GM23338 (cell line): ENCODE measurements at regions not wholly inside any gene's neighbourhood (a gene's known extent, or its start where the extent isn't known, plus 50 kb on each side); places are given as distances from the start of the nearest gene placed in this dataset.

Experiments used
- ATAC-seq: fragments of 200-7000 bp; cut with Tn5 transposase; 3 replicates; pipeline ENCODE4 v1.9.1; 2020
- DNase-seq: peaks from one replicate; pipeline ENCODE4 v3.0.0-alpha.2; 2015; ENCODE audit warnings: low spot score
- H2AFZ ChIP-seq: fragments of 200-600 bp; sonication (generic); 2 replicates; pipeline ENCODE4 v1.8.0; 2016; ENCODE audit warnings: antibody characterized with exemption, mild to moderate bottlenecking, moderate library complexity
- H3F3A ChIP-seq: fragments of 200-600 bp; sonication (generic); replicated peaks from 2 replicates; pipeline ENCODE4 v1.8.0; 2017; ENCODE audit warnings: antibody characterized with exemption, mixed run types, low read depth
- H3K27ac ChIP-seq: fragments of 200-600 bp; sonication (generic); 2 replicates; pipeline ENCODE4 v1.6.1; 2016; ENCODE audit warnings: low read depth
- H3K27me3 ChIP-seq: fragments of 200-600 bp; sonication (generic); 2 replicates; pipeline ENCODE4 v1.8.0; 2016; ENCODE audit warnings: mild to moderate bottlenecking, mixed run types, moderate library complexity; ENCODE audit not compliant: insufficient read depth
- H3K36me3 ChIP-seq: fragments of 200-600 bp; sonication (generic); 2 replicates; pipeline ENCODE4 v1.8.0; 2016; ENCODE audit warnings: mild to moderate bottlenecking; ENCODE audit not compliant: insufficient read depth
- H3K4me1 ChIP-seq: fragments of 200-600 bp; sonication (generic); 2 replicates; pipeline ENCODE4 v1.8.0; 2016; ENCODE audit warnings: mild to moderate bottlenecking, moderate library complexity; ENCODE audit not compliant: insufficient read depth
- H3K4me2 ChIP-seq: fragments of 200-600 bp; sonication (generic); 2 replicates; pipeline ENCODE4 v1.7.1; 2017; ENCODE audit warnings: mixed run types
- H3K4me3 ChIP-seq: fragments of 200-600 bp; sonication (generic); 2 replicates; pipeline ENCODE4 v1.6.1; 2016; ENCODE audit warnings: mixed run types
- H3K79me2 ChIP-seq: fragments of 200-600 bp; sonication (generic); replicated peaks from 2 replicates; pipeline ENCODE4 v1.8.0; 2017; ENCODE audit warnings: mild to moderate bottlenecking; ENCODE audit not compliant: insufficient read depth
- H3K9me2 ChIP-seq: fragments of 200-600 bp; sonication (generic); 2 replicates; pipeline ENCODE4 v1.8.0; 2017; ENCODE audit not compliant: insufficient read depth
- H4K20me1 ChIP-seq: fragments of 200-600 bp; sonication (generic); replicated peaks from 2 replicates; pipeline ENCODE4 v1.8.0; 2017; ENCODE audit warnings: mild to moderate bottlenecking; ENCODE audit not compliant: insufficient read depth
- H3K27ac Mint-ChIP-seq: 2 replicates; pipeline ENCODE4 v1.8.0; 2020; ENCODE audit warnings: inconsistent platforms, mild to moderate bottlenecking, moderate library complexity, mixed read lengths
- H3K27me3 Mint-ChIP-seq: 3 replicates; pipeline ENCODE4 v1.8.0; 2022; ENCODE audit warnings: low read depth, mild to moderate bottlenecking, moderate library complexity, mixed read lengths, inconsistent platforms; ENCODE audit not compliant: insufficient read depth, poor library complexity
- H3K36me3 Mint-ChIP-seq: 3 replicates; pipeline ENCODE4 v1.8.0; 2021; ENCODE audit warnings: low read depth, mild to moderate bottlenecking, inconsistent platforms, moderate library complexity, mixed read lengths
- H3K4me1 Mint-ChIP-seq: 3 replicates; pipeline ENCODE4 v1.8.0; 2020; ENCODE audit warnings: mild to moderate bottlenecking, inconsistent platforms, mixed read lengths
- H3K4me3 Mint-ChIP-seq: 3 replicates; pipeline ENCODE4 v1.8.0; 2021; ENCODE audit warnings: moderate library complexity, mild to moderate bottlenecking, inconsistent platforms, mixed read lengths
- H3K9me3 Mint-ChIP-seq: 3 replicates; pipeline ENCODE4 v1.8.0; 2020; ENCODE audit warnings: moderate library complexity, mild to moderate bottlenecking, inconsistent platforms, mixed read lengths
- JUNB ChIP-seq: IDR thresholded peaks from one replicate; pipeline ENCODE4 v1.6.1; 2016; ENCODE audit warnings: antibody characterized with exemption; ENCODE audit not compliant: unreplicated experiment
- NANOG ChIP-seq: IDR thresholded peaks from 2 replicates; pipeline ENCODE4 v1.6.1; 2016; ENCODE audit warnings: antibody characterized with exemption, borderline replicate concordance
- POLR2AphosphoS5 ChIP-seq: IDR thresholded peaks from 2 replicates; pipeline ENCODE4 v1.6.1; 2016; ENCODE audit warnings: antibody characterized with exemption, low read depth
- ZNF331 ChIP-seq: fragments of 250-450 bp; sonication (Bioruptor Pico); IDR thresholded peaks from 2 replicates; pipeline ENCODE4 v1.5.0; 2020; ENCODE audit warnings: low read depth, mild to moderate bottlenecking, moderate library complexity
- TF ChIP-seq, protein P1 (sequence below): fragments of 250-450 bp; sonication (Bioruptor Pico); IDR thresholded peaks from 2 replicates; pipeline ENCODE4 v1.5.0; 2020; ENCODE audit warnings: mild to moderate bottlenecking, moderate library complexity
- TF ChIP-seq, protein P2 (sequence below), 2 experiments: fragments of 200-600 bp in 1 of 2; sonication (generic) in 1 of 2; conservative IDR thresholded peaks; 2 replicates each; pipeline versions ENCODE4 v1.5.1 to v1.6.1; 2016 to 2017; ENCODE audit warnings: antibody characterized with exemption in 2 of 2, low read depth in 2 of 2, mild to moderate bottlenecking in 2 of 2, moderate library complexity in 1 of 2
- TF ChIP-seq, protein P3 (sequence below): IDR thresholded peaks from 2 replicates; pipeline ENCODE4 v1.6.1; 2016; ENCODE audit warnings: antibody characterized with exemption

DNA sequence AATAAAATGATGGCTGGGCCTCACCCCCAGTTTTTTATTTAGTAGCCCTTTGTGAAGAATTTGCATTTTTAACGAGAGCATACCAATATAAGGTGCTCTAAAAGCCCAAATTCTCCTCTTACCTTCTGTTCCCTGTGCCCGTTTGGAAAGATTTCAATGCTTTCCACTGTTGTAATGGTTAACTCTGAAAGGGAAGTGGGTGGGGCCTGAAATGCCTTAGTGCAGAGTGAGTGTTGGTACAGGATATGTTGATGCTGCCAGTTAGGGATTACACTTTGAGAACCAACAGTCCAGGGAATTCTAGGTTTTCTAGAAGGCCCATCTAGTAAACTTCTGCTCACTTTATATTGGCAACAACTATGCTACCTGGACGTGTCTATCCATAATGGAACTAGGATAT is 562.7 kb upstream of the NRSN1 start (continued):
- TF ChIP-seq, protein P1, sequence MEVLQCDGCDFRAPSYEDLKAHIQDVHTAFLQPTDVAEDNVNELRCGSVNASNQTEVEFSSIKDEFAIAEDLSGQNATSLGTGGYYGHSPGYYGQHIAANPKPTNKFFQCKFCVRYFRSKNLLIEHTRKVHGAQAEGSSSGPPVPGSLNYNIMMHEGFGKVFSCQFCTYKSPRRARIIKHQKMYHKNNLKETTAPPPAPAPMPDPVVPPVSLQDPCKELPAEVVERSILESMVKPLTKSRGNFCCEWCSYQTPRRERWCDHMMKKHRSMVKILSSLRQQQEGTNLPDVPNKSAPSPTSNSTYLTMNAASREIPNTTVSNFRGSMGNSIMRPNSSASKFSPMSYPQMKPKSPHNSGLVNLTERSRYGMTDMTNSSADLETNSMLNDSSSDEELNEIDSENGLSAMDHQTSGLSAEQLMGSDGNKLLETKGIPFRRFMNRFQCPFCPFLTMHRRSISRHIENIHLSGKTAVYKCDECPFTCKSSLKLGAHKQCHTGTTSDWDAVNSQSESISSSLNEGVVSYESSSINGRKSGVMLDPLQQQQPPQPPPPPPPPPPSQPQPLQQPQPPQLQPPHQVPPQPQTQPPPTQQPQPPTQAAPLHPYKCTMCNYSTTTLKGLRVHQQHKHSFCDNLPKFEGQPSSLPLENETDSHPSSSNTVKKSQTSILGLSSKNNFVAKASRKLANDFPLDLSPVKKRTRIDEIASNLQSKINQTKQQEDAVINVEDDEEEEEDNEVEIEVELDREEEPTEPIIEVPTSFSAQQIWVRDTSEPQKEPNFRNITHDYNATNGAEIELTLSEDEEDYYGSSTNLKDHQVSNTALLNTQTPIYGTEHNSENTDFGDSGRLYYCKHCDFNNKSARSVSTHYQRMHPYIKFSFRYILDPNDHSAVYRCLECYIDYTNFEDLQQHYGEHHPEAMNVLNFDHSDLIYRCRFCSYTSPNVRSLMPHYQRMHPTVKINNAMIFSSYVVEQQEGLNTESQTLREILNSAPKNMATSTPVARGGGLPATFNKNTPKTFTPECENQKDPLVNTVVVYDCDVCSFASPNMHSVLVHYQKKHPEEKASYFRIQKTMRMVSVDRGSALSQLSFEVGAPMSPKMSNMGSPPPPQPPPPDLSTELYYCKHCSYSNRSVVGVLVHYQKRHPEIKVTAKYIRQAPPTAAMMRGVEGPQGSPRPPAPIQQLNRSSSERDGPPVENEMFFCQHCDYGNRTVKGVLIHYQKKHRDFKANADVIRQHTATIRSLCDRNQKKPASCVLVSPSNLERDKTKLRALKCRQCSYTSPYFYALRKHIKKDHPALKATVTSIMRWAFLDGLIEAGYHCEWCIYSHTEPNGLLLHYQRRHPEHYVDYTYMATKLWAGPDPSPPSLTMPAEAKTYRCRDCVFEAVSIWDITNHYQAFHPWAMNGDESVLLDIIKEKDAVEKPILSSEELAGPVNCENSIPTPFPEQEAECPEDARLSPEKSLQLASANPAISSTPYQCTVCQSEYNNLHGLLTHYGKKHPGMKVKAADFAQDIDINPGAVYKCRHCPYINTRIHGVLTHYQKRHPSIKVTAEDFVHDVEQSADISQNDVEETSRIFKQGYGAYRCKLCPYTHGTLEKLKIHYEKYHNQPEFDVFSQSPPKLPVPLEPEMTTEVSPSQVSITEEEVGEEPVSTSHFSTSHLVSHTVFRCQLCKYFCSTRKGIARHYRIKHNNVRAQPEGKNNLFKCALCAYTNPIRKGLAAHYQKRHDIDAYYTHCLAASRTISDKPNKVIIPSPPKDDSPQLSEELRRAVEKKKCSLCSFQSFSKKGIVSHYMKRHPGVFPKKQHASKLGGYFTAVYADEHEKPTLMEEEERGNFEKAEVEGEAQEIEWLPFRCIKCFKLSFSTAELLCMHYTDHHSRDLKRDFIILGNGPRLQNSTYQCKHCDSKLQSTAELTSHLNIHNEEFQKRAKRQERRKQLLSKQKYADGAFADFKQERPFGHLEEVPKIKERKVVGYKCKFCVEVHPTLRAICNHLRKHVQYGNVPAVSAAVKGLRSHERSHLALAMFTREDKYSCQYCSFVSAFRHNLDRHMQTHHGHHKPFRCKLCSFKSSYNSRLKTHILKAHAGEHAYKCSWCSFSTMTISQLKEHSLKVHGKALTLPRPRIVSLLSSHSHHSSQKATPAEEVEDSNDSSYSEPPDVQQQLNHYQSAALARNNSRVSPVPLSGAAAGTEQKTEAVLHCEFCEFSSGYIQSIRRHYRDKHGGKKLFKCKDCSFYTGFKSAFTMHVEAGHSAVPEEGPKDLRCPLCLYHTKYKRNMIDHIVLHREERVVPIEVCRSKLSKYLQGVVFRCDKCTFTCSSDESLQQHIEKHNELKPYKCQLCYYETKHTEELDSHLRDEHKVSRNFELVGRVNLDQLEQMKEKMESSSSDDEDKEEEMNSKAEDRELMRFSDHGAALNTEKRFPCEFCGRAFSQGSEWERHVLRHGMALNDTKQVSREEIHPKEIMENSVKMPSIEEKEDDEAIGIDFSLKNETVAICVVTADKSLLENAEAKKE (CRISPR knock-in tag), result no peak

DNA sequence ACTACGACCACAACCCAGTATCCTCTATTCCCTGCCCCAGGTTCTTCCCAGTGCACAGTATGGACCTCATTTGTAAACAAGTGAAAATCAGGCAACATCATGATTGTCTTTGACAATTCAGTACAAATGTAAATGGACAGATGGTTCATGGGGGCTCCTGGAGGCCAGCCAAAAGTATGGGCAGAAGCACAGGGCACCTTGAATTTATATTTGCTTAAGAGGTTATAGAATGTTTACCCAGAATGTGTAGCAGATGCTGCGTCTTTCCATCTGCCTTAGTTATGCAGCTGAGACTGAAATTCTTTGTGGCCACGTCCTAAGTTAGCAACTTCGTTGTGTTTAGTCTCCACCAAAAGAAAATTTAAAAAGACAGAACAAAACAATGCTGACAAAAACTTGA is 559.6 kb upstream of the NRSN1 start:
- H2AFZ ChIP-seq, result no peak overlapping the region
- Mint-ChIP-seq H3K9me3 (peaks cover 11% of the 10 kb centered on the region), H3K4me1 (peaks cover 13% of the 10 kb centered on the region), H3K4me3 (no peak overlapping the region), H3K36me3 (peaks cover 10% of the 10 kb centered on the region), H3K27ac (no peak overlapping the region), H3K27me3 (no peaks in the 10 kb centered on the region)
- no peak for ATAC-seq
- no peaks in the 10 kb centered on the region for H3K79me2 ChIP-seq
- H3K27ac ChIP-seq, result no peak overlapping the region
- DNase-seq, result no peak
- no peak overlapping the region for H3K4me2 ChIP-seq
- no peaks in the 10 kb centered on the region for H3K27me3 ChIP-seq
- peaks cover 4% of the 10 kb centered on the region; the same call in 1 of the 2 replicates for H3K4me1 ChIP-seq
- no peaks in the 10 kb centered on the region for H3K36me3 ChIP-seq
- no peaks in the 10 kb centered on the region for H3F3A ChIP-seq
- H3K9me2 ChIP-seq, result peaks cover 13% of the 10 kb centered on the region; the same call in 1 of the 2 replicates
- H4K20me1 ChIP-seq, result no peaks in the 10 kb centered on the region
- H3K4me3 ChIP-seq, result no peak overlapping the region
- TF ChIP-seq ZNF331, result no peak
- TF ChIP-seq, protein P1 (CRISPR knock-in tag), result no peak
- no peak for TF ChIP-seq NANOG
- TF ChIP-seq, protein P2, sequence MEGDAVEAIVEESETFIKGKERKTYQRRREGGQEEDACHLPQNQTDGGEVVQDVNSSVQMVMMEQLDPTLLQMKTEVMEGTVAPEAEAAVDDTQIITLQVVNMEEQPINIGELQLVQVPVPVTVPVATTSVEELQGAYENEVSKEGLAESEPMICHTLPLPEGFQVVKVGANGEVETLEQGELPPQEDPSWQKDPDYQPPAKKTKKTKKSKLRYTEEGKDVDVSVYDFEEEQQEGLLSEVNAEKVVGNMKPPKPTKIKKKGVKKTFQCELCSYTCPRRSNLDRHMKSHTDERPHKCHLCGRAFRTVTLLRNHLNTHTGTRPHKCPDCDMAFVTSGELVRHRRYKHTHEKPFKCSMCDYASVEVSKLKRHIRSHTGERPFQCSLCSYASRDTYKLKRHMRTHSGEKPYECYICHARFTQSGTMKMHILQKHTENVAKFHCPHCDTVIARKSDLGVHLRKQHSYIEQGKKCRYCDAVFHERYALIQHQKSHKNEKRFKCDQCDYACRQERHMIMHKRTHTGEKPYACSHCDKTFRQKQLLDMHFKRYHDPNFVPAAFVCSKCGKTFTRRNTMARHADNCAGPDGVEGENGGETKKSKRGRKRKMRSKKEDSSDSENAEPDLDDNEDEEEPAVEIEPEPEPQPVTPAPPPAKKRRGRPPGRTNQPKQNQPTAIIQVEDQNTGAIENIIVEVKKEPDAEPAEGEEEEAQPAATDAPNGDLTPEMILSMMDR (conservative IDR thresholded peaks at IDR 0.05; ENCODE audit: low read depth in 2 of 2), result no peak
- TF ChIP-seq, protein P3, sequence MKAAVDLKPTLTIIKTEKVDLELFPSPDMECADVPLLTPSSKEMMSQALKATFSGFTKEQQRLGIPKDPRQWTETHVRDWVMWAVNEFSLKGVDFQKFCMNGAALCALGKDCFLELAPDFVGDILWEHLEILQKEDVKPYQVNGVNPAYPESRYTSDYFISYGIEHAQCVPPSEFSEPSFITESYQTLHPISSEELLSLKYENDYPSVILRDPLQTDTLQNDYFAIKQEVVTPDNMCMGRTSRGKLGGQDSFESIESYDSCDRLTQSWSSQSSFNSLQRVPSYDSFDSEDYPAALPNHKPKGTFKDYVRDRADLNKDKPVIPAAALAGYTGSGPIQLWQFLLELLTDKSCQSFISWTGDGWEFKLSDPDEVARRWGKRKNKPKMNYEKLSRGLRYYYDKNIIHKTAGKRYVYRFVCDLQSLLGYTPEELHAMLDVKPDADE, result no peak
- no peak for TF ChIP-seq POLR2AphosphoS5
- TF ChIP-seq JUNB, result no peak
